WTC11 (cell line): ENCODE measurements at regions not wholly inside any gene's neighbourhood (a gene's known extent, or its start where the extent isn't known, plus 50 kb on each side); places are given as distances from the start of the nearest gene placed in this dataset.

ENCODE experiments used
- ATAC-seq: fragments of 200-7000 bp; cut with Tn5 transposase; 2 replicates; pipeline ENCODE4 v1.10.0; 2021; ENCODE audit warnings: mild to moderate bottlenecking, moderate library complexity
- CTCF ChIA-PET: fragments of 300-600 bp; sonication (Branson Sonifier 250); formaldehyde crosslinking; loops from one replicate; lab custom pipeline; 2021; ENCODE audit warnings: antibody characterized with exemption; lab: Charles Lee
- POLR2A ChIA-PET: fragments of 350-600 bp; sonication (Branson Sonifier 250); formaldehyde crosslinking; loops from one replicate; lab custom pipeline; 2021; ENCODE audit warnings: antibody characterized with exemption; lab: Charles Lee
- DNase-seq: peaks from one replicate; pipeline ENCODE4 v3.0.0; 2021; ENCODE audit warnings: low spot score
- H3K27ac Mint-ChIP-seq: 2 replicates; pipeline ENCODE4 v1.8.0; 2021; ENCODE audit warnings: mixed read lengths
- H3K27me3 Mint-ChIP-seq: 2 replicates; pipeline ENCODE4 v1.8.0; 2021; ENCODE audit warnings: low read depth, mild to moderate bottlenecking, moderate library complexity, mixed read lengths
- H3K36me3 Mint-ChIP-seq: 2 replicates; pipeline ENCODE4 v1.8.0; 2021; ENCODE audit warnings: mixed read lengths
- H3K4me1 Mint-ChIP-seq: 2 replicates; pipeline ENCODE4 v1.8.0; 2022; ENCODE audit warnings: mixed read lengths
- H3K4me3 Mint-ChIP-seq: 2 replicates; pipeline ENCODE4 v1.8.0; 2021; ENCODE audit warnings: mild to moderate bottlenecking, moderate library complexity, mixed read lengths
- H3K9me3 Mint-ChIP-seq: 2 replicates; pipeline ENCODE4 v1.8.0; 2021; ENCODE audit warnings: mixed read lengths
- ARID4B ChIP-seq: sonication (generic); formaldehyde crosslinking; IDR thresholded peaks from 2 replicates; pipeline ENCODE4 v1.8.0; 2023; ENCODE audit warnings: missing genetic modification reagents, mild to moderate bottlenecking, borderline replicate concordance
- ATF3 ChIP-seq: sonication (generic); formaldehyde crosslinking; conservative IDR thresholded peaks from 2 replicates; pipeline ENCODE4 v1.8.1; 2022; ENCODE audit warnings: mild to moderate bottlenecking, missing genetic modification reagents
- CREB1 ChIP-seq: sonication (generic); formaldehyde crosslinking; IDR thresholded peaks from 2 replicates; pipeline ENCODE4 v1.8.0; 2023; ENCODE audit warnings: mild to moderate bottlenecking, missing genetic modification reagents
- ERG ChIP-seq: fragments of 250-450 bp; sonication (Bioruptor Pico); IDR thresholded peaks from 2 replicates; pipeline ENCODE4 v1.8.0; 2021; ENCODE audit warnings: mild to moderate bottlenecking
- ESRRA ChIP-seq: sonication (generic); formaldehyde crosslinking; IDR thresholded peaks from 2 replicates; pipeline ENCODE4 v1.8.1; 2022; ENCODE audit warnings: mild to moderate bottlenecking, missing genetic modification reagents, borderline replicate concordance
- FOXP1 ChIP-seq: sonication (generic); formaldehyde crosslinking; IDR thresholded peaks from 2 replicates; pipeline ENCODE4 v1.8.0; 2022; ENCODE audit warnings: missing genetic modification reagents, mild to moderate bottlenecking, moderate library complexity, borderline replicate concordance
- MLX ChIP-seq: sonication (generic); formaldehyde crosslinking; IDR thresholded peaks from 2 replicates; pipeline ENCODE4 v1.8.1; 2023; ENCODE audit warnings: mild to moderate bottlenecking, missing genetic modification reagents, moderate library complexity
- RELA ChIP-seq: sonication (generic); formaldehyde crosslinking; IDR thresholded peaks from 2 replicates; pipeline ENCODE4 v1.8.1; 2022; ENCODE audit warnings: missing genetic modification reagents, mild to moderate bottlenecking, borderline replicate concordance
- TCF7 ChIP-seq: sonication (generic); formaldehyde crosslinking; IDR thresholded peaks from 2 replicates; pipeline ENCODE4 v1.8.0; 2022; ENCODE audit warnings: mild to moderate bottlenecking, low read depth, missing genetic modification reagents, moderate library complexity
- ZNF423 ChIP-seq: fragments of 250-450 bp; sonication (Bioruptor Pico); IDR thresholded peaks from 2 replicates; pipeline ENCODE4 v2.1.2; 2022; ENCODE audit warnings: mild to moderate bottlenecking, moderate library complexity
- TF ChIP-seq, protein P1 (sequence below): sonication (generic); formaldehyde crosslinking; IDR thresholded peaks from 2 replicates; pipeline ENCODE4 v1.8.0; 2022; ENCODE audit warnings: mild to moderate bottlenecking, missing genetic modification reagents
- TF ChIP-seq, protein P2 (sequence below): sonication (generic); formaldehyde crosslinking; IDR thresholded peaks from 2 replicates; pipeline ENCODE4 v1.8.0; 2022; ENCODE audit warnings: mild to moderate bottlenecking, missing genetic modification reagents
- TF ChIP-seq, protein P3 (sequence below): sonication (generic); formaldehyde crosslinking; IDR thresholded peaks from 2 replicates; pipeline ENCODE4 v1.8.0; 2022; ENCODE audit warnings: mild to moderate bottlenecking, missing genetic modification reagents
- TF ChIP-seq, protein P4 (sequence below): sonication (generic); formaldehyde crosslinking; IDR thresholded peaks from 2 replicates; pipeline ENCODE4 v1.8.0; 2022; ENCODE audit warnings: missing genetic modification reagents

- TF ChIP-seq, protein P1, sequence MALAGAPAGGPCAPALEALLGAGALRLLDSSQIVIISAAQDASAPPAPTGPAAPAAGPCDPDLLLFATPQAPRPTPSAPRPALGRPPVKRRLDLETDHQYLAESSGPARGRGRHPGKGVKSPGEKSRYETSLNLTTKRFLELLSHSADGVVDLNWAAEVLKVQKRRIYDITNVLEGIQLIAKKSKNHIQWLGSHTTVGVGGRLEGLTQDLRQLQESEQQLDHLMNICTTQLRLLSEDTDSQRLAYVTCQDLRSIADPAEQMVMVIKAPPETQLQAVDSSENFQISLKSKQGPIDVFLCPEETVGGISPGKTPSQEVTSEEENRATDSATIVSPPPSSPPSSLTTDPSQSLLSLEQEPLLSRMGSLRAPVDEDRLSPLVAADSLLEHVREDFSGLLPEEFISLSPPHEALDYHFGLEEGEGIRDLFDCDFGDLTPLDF (CRISPR knock-in tag): no peak
- TF ChIP-seq FOXP1 (CRISPR knock-in tag) (no peak), ZNF423 (CRISPR knock-in tag) (no peak), RELA (CRISPR knock-in tag) (no peak), ESRRA (CRISPR knock-in tag) (no peak)
- TF ChIP-seq, protein P2, sequence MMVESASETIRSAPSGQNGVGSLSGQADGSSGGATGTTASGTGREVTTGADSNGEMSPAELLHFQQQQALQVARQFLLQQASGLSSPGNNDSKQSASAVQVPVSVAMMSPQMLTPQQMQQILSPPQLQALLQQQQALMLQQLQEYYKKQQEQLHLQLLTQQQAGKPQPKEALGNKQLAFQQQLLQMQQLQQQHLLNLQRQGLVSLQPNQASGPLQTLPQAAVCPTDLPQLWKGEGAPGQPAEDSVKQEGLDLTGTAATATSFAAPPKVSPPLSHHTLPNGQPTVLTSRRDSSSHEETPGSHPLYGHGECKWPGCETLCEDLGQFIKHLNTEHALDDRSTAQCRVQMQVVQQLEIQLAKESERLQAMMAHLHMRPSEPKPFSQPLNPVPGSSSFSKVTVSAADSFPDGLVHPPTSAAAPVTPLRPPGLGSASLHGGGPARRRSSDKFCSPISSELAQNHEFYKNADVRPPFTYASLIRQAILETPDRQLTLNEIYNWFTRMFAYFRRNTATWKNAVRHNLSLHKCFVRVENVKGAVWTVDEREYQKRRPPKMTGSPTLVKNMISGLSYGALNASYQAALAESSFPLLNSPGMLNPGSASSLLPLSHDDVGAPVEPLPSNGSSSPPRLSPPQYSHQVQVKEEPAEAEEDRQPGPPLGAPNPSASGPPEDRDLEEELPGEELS (CRISPR knock-in tag): no peak
- TF ChIP-seq, all 79 proteins: peak for 0
These were observed 68.7 kb upstream of the PELI2 start (continued) for GRCh38 chr14:56049536-56049935.

DNA sequence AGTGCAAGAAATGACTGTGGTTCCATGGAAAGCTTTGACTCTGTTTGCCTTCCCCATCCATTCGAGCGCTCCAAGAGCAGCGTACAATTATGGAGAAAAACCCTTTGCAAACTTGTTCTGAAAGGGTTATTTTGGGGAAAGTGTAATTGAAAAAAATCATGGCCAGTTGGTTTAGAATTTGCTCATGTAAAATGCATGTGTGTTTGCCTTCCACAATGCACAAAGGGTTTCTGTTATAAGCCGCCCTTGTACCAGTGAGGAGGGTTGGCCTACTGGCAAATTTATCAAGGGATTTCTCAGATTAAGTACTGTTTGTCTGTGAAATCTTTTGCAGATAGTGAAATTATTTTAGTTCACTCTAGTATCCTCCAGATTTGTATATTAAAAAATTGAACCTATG is 62.7 kb upstream of the PELI2 start:
- Mint-ChIP-seq H3K27me3 (no peaks in the 10 kb centered on the region; the same call in 1 of the 2 replicates), H3K27ac (no peak overlapping the region), H3K4me3 (no peak overlapping the region), H3K36me3 (no peaks in the 10 kb centered on the region), H3K4me1 (peaks cover 16% of the 10 kb centered on the region), H3K9me3 (no peaks in the 10 kb centered on the region)
- CTCF ChIA-PET: no interaction called here
- no peak for DNase-seq
- TF ChIP-seq MLX (CRISPR knock-in tag) (no peak), ARID4B (no peak), ERG (no peak), TCF7 (CRISPR knock-in tag) (no peak), ATF3 (no peak), CREB1 (CRISPR knock-in tag) (no peak)
- TF ChIP-seq, protein P3, sequence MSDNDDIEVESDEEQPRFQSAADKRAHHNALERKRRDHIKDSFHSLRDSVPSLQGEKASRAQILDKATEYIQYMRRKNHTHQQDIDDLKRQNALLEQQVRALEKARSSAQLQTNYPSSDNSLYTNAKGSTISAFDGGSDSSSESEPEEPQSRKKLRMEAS: no peak
- TF ChIP-seq, protein P4, sequence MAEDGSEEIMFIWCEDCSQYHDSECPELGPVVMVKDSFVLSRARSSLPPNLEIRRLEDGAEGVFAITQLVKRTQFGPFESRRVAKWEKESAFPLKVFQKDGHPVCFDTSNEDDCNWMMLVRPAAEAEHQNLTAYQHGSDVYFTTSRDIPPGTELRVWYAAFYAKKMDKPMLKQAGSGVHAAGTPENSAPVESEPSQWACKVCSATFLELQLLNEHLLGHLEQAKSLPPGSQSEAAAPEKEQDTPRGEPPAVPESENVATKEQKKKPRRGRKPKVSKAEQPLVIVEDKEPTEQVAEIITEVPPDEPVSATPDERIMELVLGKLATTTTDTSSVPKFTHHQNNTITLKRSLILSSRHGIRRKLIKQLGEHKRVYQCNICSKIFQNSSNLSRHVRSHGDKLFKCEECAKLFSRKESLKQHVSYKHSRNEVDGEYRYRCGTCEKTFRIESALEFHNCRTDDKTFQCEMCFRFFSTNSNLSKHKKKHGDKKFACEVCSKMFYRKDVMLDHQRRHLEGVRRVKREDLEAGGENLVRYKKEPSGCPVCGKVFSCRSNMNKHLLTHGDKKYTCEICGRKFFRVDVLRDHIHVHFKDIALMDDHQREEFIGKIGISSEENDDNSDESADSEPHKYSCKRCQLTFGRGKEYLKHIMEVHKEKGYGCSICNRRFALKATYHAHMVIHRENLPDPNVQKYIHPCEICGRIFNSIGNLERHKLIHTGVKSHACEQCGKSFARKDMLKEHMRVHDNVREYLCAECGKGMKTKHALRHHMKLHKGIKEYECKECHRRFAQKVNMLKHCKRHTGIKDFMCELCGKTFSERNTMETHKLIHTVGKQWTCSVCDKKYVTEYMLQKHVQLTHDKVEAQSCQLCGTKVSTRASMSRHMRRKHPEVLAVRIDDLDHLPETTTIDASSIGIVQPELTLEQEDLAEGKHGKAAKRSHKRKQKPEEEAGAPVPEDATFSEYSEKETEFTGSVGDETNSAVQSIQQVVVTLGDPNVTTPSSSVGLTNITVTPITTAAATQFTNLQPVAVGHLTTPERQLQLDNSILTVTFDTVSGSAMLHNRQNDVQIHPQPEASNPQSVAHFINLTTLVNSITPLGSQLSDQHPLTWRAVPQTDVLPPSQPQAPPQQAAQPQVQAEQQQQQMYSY (CRISPR knock-in tag): no peak
- no peak for ATAC-seq
- POLR2A ChIA-PET: no interaction called here
